GM10266 (cell line): ENCODE measurements at regions not wholly inside any gene's neighbourhood (a gene's known extent, or its start where the extent isn't known, plus 50 kb on each side); places are given as distances from the start of the nearest gene placed in this dataset.

Experiments
- DNase-seq: peaks from one replicate; pipeline ENCODE4 v3.0.0; 2012; ENCODE audit errors: extremely low spot score
- TF ChIP-seq, protein P1 (sequence below): IDR thresholded peaks from 2 replicates; pipeline ENCODE4 v1.5.1; 2012; ENCODE audit warnings: mild to moderate bottlenecking, low read depth; ENCODE audit not compliant: control insufficient read depth, insufficient read depth; ENCODE audit errors: missing control alignments

GRCh38 chr9:118189615-118190014, 485.4 kb downstream of the TLR4 start:
- TF ChIP-seq, protein P1, sequence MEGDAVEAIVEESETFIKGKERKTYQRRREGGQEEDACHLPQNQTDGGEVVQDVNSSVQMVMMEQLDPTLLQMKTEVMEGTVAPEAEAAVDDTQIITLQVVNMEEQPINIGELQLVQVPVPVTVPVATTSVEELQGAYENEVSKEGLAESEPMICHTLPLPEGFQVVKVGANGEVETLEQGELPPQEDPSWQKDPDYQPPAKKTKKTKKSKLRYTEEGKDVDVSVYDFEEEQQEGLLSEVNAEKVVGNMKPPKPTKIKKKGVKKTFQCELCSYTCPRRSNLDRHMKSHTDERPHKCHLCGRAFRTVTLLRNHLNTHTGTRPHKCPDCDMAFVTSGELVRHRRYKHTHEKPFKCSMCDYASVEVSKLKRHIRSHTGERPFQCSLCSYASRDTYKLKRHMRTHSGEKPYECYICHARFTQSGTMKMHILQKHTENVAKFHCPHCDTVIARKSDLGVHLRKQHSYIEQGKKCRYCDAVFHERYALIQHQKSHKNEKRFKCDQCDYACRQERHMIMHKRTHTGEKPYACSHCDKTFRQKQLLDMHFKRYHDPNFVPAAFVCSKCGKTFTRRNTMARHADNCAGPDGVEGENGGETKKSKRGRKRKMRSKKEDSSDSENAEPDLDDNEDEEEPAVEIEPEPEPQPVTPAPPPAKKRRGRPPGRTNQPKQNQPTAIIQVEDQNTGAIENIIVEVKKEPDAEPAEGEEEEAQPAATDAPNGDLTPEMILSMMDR, result no peak
- DNase-seq, result no peak

DNA sequence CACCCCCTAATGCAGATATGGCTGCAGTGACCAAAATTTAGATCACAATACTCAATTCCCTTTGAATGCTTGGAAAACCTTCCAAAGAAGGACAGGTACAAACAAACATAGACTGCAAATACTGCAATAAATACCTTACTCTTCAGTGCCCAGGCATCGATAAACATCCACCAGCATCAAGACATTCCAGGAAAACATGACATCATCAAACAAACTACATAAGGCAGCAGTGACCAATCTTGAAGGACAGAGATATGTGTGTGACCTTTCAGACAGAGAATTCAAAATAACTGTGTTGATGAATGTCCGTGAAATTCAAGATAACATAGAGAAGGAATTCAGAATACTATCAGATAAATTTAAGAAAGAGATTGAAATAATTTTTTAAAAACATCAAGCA, 488.6 kb downstream of the TLR4 start:
- TF ChIP-seq, protein P1, result no peak
- DNase-seq, result no peak

DNA sequence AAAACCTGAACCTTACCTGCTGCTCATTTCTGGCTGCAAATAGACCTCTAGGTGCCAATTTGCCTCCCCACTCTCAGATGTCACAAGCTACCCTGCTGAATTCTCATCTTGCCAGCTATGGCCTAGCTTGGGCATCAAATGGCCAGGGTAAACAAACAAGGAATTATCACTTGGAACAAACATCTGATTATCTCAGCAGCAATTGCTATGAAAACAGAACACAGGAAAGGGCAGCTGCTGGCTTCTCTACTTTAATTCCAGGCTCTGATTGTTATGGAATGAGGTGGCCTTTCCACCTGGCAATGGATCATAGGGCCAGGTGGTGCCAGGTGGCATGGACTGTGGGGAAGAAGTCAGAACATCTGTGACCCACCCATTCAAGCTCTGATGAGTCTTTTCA, 505.1 kb downstream of the TLR4 start:
- TF ChIP-seq, protein P1, result no peak
- DNase-seq, result no peak

DNA sequence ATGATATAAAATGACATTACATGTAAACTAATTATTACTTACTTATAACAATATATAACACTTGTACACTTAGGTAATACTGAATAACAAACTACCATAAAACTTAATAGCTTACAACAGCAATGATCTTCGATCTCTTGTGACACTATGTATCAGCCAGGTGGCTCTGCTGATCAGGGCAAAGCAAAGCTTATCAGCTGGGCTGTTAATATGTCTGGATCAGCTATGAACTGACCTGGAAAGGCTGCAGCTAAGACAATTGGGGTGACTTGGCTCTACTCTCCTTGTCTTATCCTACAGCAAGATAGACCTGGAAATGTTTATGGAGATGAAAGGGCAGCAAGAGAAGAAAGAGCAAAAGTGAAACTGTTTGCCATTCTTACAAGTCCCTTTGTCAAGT, 511.3 kb downstream of the TLR4 start:
- no peak for DNase-seq
- TF ChIP-seq, protein P1, result no peak

GRCh38 chr9:118222375-118222774, 518.2 kb downstream of the TLR4 start:
- no peak for DNase-seq
- TF ChIP-seq, protein P1, result no peak

GRCh38 chr9:118223111-118223510, 518.9 kb downstream of the TLR4 start:
- TF ChIP-seq, protein P1, result no peak

DNA sequence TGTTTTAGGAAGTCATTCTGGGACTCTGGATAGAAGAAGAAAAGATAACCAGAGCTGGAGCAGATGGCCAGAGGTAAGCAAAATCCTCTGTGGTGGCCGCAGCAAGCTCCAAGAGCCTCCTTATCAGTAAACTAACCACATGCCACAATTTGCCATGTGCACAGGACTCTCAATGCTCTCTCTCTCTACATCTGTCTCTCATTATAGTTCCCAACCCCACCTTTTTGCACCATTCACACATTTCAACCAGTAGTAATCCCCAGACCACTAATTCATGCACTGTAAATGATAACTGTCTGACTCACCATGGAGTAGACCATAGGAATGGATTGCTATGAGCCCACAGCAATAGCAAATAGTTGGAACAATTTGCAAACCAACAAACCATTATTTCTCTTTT, 526.1 kb downstream of the TLR4 start:
- TF ChIP-seq, protein P1, result no peak
- DNase-seq, result no peak

More at GRCh38 chr9:118223111-118223510, 518.9 kb downstream of the TLR4 start:
- no peak for DNase-seq
